Progenitor cell of endocrine pancreas (in vitro differentiated cells): ENCODE measurements at regions not wholly inside any gene's neighbourhood (a gene's known extent, or its start where the extent isn't known, plus 50 kb on each side); places are given as distances from the start of the nearest gene placed in this dataset.

Experiments used
- DNase-seq: peaks from one replicate; pipeline ENCODE4 v3.0.0; 2021; ENCODE audit warnings: low spot score; ENCODE audit not compliant: unreplicated experiment
- H3K27ac Mint-ChIP-seq: 2 replicates; pipeline ENCODE4 v1.8.0; 2021; ENCODE audit warnings: mild to moderate bottlenecking, moderate library complexity, mixed read lengths
- H3K27me3 Mint-ChIP-seq: 2 replicates; pipeline ENCODE4 v1.8.0; 2021; ENCODE audit warnings: mixed read lengths
- H3K36me3 Mint-ChIP-seq: 2 replicates; pipeline ENCODE4 v1.8.0; 2022; ENCODE audit warnings: mixed read lengths; ENCODE audit not compliant: insufficient read depth
- H3K4me1 Mint-ChIP-seq: 2 replicates; pipeline ENCODE4 v1.8.0; 2021; ENCODE audit warnings: low read depth, mixed read lengths
- H3K4me3 Mint-ChIP-seq: 2 replicates; pipeline ENCODE4 v1.8.0; 2021; ENCODE audit warnings: low read depth, mild to moderate bottlenecking, moderate library complexity, mixed read lengths
- H3K9me3 Mint-ChIP-seq: 2 replicates; pipeline ENCODE4 v1.8.0; 2021; ENCODE audit warnings: low read depth, mixed read lengths
- TF ChIP-seq, protein P1 (sequence below): fragments of 200-600 bp; sonication (generic); IDR thresholded peaks from one replicate; pipeline ENCODE4 v1.5.0; 2021; ENCODE audit warnings: antibody characterized with exemption, mild to moderate bottlenecking; ENCODE audit not compliant: unreplicated experiment

DNA sequence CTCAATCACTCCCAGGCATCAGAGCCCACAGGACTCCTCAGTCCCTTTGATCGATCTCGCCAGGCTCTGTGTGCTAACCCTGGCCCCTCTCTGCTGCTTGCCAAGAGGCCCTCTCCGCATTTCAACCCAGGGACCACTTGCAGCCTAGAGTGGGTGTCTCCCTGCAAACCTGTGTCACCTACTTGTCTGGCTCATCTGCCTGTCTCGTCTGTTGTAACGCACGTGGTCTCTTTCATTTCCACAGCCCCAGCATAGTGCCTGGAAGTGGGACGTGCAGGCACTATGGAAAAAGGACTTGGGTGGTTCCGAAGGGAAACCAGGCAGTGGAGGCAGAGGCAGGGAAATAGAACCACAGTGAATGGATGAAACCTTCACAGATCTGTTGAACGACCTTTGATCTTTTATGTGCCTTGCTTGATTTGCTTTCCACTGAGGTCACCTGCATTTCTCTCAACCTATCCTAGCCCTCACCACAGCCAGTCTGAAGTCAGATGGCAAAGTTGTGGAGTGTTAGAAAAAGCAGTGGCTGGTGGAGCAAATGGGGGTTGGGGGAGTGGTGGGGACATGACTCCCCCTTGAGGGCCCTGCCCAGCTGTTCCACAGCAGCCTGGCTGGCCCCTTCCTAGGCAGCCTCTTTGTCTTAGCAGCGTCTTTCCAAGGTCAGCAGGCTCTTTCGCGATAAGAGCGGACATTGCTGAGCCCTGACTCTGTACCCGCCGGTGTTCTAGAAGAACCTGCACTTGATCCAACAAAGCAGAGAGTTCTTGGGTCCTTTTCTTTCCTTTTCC, 55.8 kb upstream of the TAGAP start:
- Mint-ChIP-seq H3K4me1 (peaks cover 7% of the 10 kb centered on the region), H3K9me3 (no peaks in the 10 kb centered on the region), H3K36me3 (no peaks in the 10 kb centered on the region), H3K27me3 (peaks cover 4% of the 10 kb centered on the region), H3K4me3 (no peak overlapping the region), H3K27ac (no peak overlapping the region)
- TF ChIP-seq, protein P1, sequence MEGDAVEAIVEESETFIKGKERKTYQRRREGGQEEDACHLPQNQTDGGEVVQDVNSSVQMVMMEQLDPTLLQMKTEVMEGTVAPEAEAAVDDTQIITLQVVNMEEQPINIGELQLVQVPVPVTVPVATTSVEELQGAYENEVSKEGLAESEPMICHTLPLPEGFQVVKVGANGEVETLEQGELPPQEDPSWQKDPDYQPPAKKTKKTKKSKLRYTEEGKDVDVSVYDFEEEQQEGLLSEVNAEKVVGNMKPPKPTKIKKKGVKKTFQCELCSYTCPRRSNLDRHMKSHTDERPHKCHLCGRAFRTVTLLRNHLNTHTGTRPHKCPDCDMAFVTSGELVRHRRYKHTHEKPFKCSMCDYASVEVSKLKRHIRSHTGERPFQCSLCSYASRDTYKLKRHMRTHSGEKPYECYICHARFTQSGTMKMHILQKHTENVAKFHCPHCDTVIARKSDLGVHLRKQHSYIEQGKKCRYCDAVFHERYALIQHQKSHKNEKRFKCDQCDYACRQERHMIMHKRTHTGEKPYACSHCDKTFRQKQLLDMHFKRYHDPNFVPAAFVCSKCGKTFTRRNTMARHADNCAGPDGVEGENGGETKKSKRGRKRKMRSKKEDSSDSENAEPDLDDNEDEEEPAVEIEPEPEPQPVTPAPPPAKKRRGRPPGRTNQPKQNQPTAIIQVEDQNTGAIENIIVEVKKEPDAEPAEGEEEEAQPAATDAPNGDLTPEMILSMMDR = no peak
- DNase-seq = no peak

DNA sequence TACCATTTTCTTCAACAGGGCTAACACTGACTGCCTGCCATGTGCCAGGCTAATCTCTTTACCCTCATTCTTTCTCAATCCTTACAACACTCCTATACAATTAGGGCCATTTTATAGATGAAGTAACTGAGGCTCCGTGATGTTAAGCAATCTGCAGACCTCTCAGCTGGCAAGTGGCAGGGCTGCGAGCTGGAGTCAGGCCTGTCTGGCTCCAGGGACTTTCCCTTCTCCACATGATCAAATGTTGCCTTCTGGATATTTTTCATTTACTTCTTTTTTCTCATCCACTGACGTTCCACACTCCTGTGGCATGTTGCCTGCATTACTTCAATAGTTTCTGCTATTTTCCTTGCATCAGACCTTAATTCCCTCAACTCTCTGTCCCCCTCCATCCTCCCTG, 55.2 kb upstream of the TAGAP start:
- Mint-ChIP-seq H3K4me3 (no peak overlapping the region), H3K36me3 (no peaks in the 10 kb centered on the region), H3K27ac (no peak overlapping the region), H3K9me3 (no peaks in the 10 kb centered on the region), H3K27me3 (peaks cover 4% of the 10 kb centered on the region), H3K4me1 (peaks cover 7% of the 10 kb centered on the region)
- DNase-seq = no peak
- TF ChIP-seq, protein P1 = no peak

DNA sequence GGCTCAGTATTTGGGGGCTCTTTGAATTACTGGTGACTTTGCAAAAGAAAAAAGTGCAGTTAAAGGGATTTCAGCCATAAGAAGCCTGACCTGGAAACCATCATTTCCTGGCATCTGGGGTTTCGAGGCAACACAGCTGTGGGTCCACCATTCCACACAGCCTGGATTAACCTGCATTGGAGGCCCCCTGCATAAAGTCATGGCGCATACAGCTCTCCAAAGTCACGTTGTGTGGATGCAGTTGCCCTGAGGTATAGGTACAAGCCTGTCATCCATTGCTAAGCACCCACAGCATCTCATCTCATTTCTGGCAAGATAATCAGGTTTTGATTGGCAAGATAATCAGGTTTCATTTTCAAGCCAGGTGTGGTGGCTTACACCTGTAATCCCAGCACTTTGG, 54.5 kb upstream of the TAGAP start:
- Mint-ChIP-seq H3K4me3 (no peak overlapping the region), H3K4me1 (peaks cover 7% of the 10 kb centered on the region), H3K36me3 (no peaks in the 10 kb centered on the region), H3K27ac (no peak overlapping the region), H3K27me3 (peaks cover 4% of the 10 kb centered on the region), H3K9me3 (no peaks in the 10 kb centered on the region)
- TF ChIP-seq, protein P1 = no peak
- no peak for DNase-seq

DNA sequence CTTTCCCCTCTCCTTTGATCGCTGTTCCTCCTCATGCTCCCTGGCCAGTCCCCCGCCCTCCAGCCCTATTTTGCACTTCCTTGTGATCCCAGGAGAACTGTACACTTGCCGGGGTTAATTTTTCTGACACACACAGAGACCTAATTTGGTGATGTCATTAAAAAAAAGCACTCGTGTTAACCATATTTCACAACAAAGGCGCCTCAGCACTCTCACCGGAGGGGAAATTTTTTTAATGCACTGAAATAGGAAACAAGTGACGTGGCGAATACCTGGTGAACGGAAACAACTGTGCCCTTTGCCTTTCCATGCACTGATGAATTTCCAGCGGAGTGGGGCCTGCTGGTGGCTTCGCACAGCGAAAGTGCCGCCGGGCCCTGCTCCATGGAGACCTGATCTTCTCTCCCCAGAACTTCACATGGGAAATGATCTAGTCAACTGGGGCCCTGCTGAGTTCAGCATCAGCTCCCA, 53.9 kb upstream of the TAGAP start:
- Mint-ChIP-seq H3K4me1 (peaks cover 3% of the 10 kb centered on the region), H3K27ac (no peak overlapping the region), H3K9me3 (no peaks in the 10 kb centered on the region), H3K36me3 (no peaks in the 10 kb centered on the region), H3K27me3 (peaks cover under 1% of the 10 kb centered on the region), H3K4me3 (no peak overlapping the region)
- no peak for DNase-seq
- TF ChIP-seq, protein P1 = no peak

DNA sequence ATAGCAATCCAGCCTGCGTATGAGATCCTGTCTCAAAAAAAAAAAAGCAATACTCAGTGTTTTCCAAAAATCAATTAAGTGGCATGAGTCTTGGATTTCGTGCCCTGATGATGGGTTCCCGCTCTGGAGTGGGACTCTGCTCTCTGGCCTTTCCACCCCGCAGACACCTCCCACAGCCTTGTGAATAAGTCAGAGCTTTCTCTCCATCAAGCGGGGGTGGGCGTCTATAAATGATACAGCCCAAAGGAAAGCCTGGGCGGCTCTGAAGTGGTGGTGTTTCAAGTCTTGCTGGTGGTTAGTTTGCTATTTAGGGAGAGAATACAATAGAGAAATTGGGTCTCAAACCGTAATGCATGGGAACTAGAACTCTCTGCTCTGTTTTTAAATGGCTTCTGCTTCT, 52.5 kb upstream of the TAGAP start:
- DNase-seq = no peak
- TF ChIP-seq, protein P1 = no peak
- peaks cover 3% of the 10 kb centered on the region for H3K4me1 Mint-ChIP-seq
- no peaks in the 10 kb centered on the region for H3K36me3 Mint-ChIP-seq
- no peaks in the 10 kb centered on the region for H3K9me3 Mint-ChIP-seq
- H3K27me3 Mint-ChIP-seq = no peaks in the 10 kb centered on the region
- H3K4me3 Mint-ChIP-seq = no peak overlapping the region
- no peak overlapping the region for H3K27ac Mint-ChIP-seq
